Tibial nerve (tissue), 4 donors: ENCODE measurements at regions not wholly inside any gene's neighbourhood (a gene's known extent, or its start where the extent isn't known, plus 50 kb on each side); places are given as distances from the start of the nearest gene placed in this dataset.

Experiments used
- DNase-seq, 2 donors: peaks; one replicate each; pipeline ENCODE4 v3.0.0-alpha.2; 2019; ENCODE audit warnings: low spot score in 2 of 2
- H3K27ac ChIP-seq, 4 donors: fragments of 200-600 bp; sonication (generic) in 3 of 4; one replicate each; pipeline ENCODE4 v1.5.1; 2017 to 2019; ENCODE audit warnings: mild to moderate bottlenecking in 1 of 4
- H3K27me3 ChIP-seq, 2 donors: fragments of 200-600 bp; sonication (generic) in 1 of 2; one replicate each; pipeline versions ENCODE4 v1.5.1 to v1.6.0; 2017 to 2019
- H3K36me3 ChIP-seq, 3 donors: fragments of 200-600 bp; sonication (generic); one replicate each; pipeline ENCODE4 v1.5.1; 2018 to 2019
- H3K4me1 ChIP-seq, 4 donors: fragments of 200-600 bp; sonication (generic) in 3 of 4; one replicate each; pipeline ENCODE4 v1.5.1; 2017 to 2019
- H3K4me3 ChIP-seq, 4 donors: fragments of 200-600 bp; sonication (generic) in 3 of 4; one replicate each; pipeline ENCODE4 v1.5.1; 2017 to 2019; ENCODE audit warnings: mild to moderate bottlenecking in 1 of 4, moderate library complexity in 1 of 4
- H3K9me3 ChIP-seq, 4 donors: fragments of 200-600 bp; sonication (generic) in 3 of 4; one replicate each; pipeline ENCODE4 v1.5.1; 2017 to 2019
- CTCF ChIP-seq, 5 experiments: fragments of 200-600 bp in 3 of 5; fragments of 450-650 bp in 2 of 5; sonication (generic) in 3 of 5; IDR thresholded peaks; one replicate each; pipeline ENCODE4 v1.5.1; 2016 to 2019; ENCODE audit warnings: antibody characterized with exemption in 5 of 5, mild to moderate bottlenecking in 3 of 5, moderate library complexity in 2 of 5
- EP300 ChIP-seq, 2 donors: sonication (generic); formaldehyde crosslinking; IDR thresholded peaks; one replicate each; pipeline ENCODE4 v1.6.1; 2017; ENCODE audit warnings: antibody characterized with exemption in 2 of 2, mild to moderate bottlenecking in 1 of 2
- POLR2A ChIP-seq, 2 donors: fragments of 450-650 bp; IDR thresholded peaks; one replicate each; pipeline ENCODE4 v1.6.1; 2017; ENCODE audit warnings: antibody characterized with exemption in 2 of 2, mild to moderate bottlenecking in 2 of 2, moderate library complexity in 2 of 2
- WGBS, 2 donors: methylation state at CpG; one replicate each; pipeline ENCODE4 v1.1.5; 2018; 5-methylcytosine and 5-hydroxymethylcytosine counted together

GRCh38 chr2:5925604-5926003 lies 233.4 kb downstream of the SOX11 start:
- peaks cover 0 to 8% (median 0%) of the 10 kb centered on the region in 4 donors for H3K4me1 ChIP-seq
- no peak for DNase-seq
- no peak overlapping the region for H3K27ac ChIP-seq
- H3K9me3 ChIP-seq: peaks cover 0 to 7% (median 0%) of the 10 kb centered on the region in 4 donors
- no peaks in the 10 kb centered on the region for H3K27me3 ChIP-seq
- H3K4me3 ChIP-seq: no peak overlapping the region
- TF ChIP-seq EP300 (IDR thresholded peaks at IDR 0.05): no peak
- no peak for TF ChIP-seq POLR2A (IDR thresholded peaks at IDR 0.05)
- no peak for TF ChIP-seq CTCF (IDR thresholded peaks at IDR 0.05)
- 90 to 94% methylated on average over 4 of the region's 4 CpGs for WGBS, 2 donors
- H3K36me3 ChIP-seq: no peaks in the 10 kb centered on the region

GRCh38 chr2:5926871-5927512 lies 234.8 kb downstream of the SOX11 start:
- H3K27me3 ChIP-seq: no peaks in the 10 kb centered on the region
- peaks cover 0 to 8% (median 0%) of the 10 kb centered on the region in 4 donors for H3K4me1 ChIP-seq
- H3K27ac ChIP-seq: no peak overlapping the region
- peaks cover 0 to 7% (median 0%) of the 10 kb centered on the region in 4 donors for H3K9me3 ChIP-seq
- DNase-seq: no peak
- no peak overlapping the region for H3K4me3 ChIP-seq
- H3K36me3 ChIP-seq: no peaks in the 10 kb centered on the region
- TF ChIP-seq POLR2A (IDR thresholded peaks at IDR 0.05) (no peak), CTCF (IDR thresholded peaks at IDR 0.05) (no peak), EP300 (IDR thresholded peaks at IDR 0.05) (no peak)
- 26 to 29% methylated on average over 6 of the region's 6 CpGs for WGBS, 2 donors

GRCh38 chr2:5932556-5933469 lies 240.6 kb downstream of the SOX11 start:
- Histone ChIP-seq H3K36me3 (no peaks in the 10 kb centered on the region), H3K4me1 (no peaks in the 10 kb centered on the region), H3K4me3 (no peak overlapping the region), H3K9me3 (peaks cover 0 to 7% (median 0%) of the 10 kb centered on the region in 4 donors), H3K27me3 (no peaks in the 10 kb centered on the region), H3K27ac (no peak overlapping the region)
- no peak for TF ChIP-seq EP300 (IDR thresholded peaks at IDR 0.05)
- no peak for TF ChIP-seq CTCF (IDR thresholded peaks at IDR 0.05)
- no peak for TF ChIP-seq POLR2A (IDR thresholded peaks at IDR 0.05)
- no peak for DNase-seq
- 53 to 67% methylated on average over 21 to 25 of the region's 25 CpGs for WGBS, 2 donors

GRCh38 chr2:5933669-5934068 lies 241.5 kb downstream of the SOX11 start:
- DNase-seq: no peak
- H3K27ac ChIP-seq: no peak overlapping the region
- no peak overlapping the region for H3K4me3 ChIP-seq
- TF ChIP-seq CTCF (IDR thresholded peaks at IDR 0.05) (no peak), EP300 (IDR thresholded peaks at IDR 0.05) (no peak), POLR2A (IDR thresholded peaks at IDR 0.05) (no peak)
- H3K9me3 ChIP-seq: peaks cover 0 to 7% (median 0%) of the 10 kb centered on the region in 4 donors
- H3K36me3 ChIP-seq: no peaks in the 10 kb centered on the region
- no peaks in the 10 kb centered on the region for H3K4me1 ChIP-seq
- H3K27me3 ChIP-seq: no peaks in the 10 kb centered on the region
- 89 to 91% methylated on average over 4 of the region's 4 CpGs for WGBS, 2 donors

- Histone ChIP-seq H3K4me3 (no peak overlapping the region), H3K27me3 (no peaks in the 10 kb centered on the region), H3K9me3 (no peaks in the 10 kb centered on the region), H3K36me3 (no peaks in the 10 kb centered on the region), H3K27ac (no peak overlapping the region), H3K4me1 (no peaks in the 10 kb centered on the region)
- DNase-seq: no peak
- TF ChIP-seq EP300 (IDR thresholded peaks at IDR 0.05) (no peak), CTCF (IDR thresholded peaks at IDR 0.05) (no peak), POLR2A (IDR thresholded peaks at IDR 0.05) (no peak)
- WGBS, 2 donors: 77 to 82% methylated on average over 4 of the region's 4 CpGs
Observed at GRCh38 chr2:5937321-5937720, 245.1 kb downstream of the SOX11 start.
